ENCODE measurements at regions not wholly inside any gene's neighbourhood (a gene's known extent, or its start where the extent isn't known, plus 50 kb on each side); places are given as distances from the start of the nearest gene placed in this dataset.

DNA sequence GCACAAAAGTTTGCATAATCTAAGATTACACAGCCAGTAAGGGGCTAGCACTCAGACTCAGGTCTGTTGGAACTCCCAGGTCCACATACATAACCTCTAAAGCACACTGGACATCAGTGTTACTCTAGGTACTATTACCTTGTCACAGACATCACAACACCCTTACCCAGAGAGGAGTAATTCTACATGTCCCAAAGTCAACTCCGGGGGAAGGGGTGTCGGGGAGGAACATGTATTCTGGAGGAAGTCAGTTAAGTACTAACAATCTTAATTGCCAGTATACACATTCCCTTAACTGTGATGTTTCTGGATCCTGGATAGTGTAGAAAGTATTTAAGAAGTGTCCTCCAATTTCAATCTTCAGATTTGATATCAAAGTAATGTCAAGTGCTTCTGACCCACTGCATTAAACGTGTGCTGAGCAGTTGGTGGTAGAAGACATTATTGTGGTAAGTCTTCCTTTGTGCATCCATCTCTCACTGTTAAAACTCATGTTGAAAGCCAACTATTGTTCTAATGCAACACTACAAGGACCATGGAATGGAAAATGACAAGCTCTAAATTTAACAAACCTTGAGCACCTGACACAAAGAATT is 155.4 kb downstream of the CRPPA start:
- TF ChIP-seq MYC (IDR thresholded peaks at IDR 0.05; ENCODE audit: low read depth, low read length) (no peak), CTCF (IDR thresholded peaks at IDR 0.05; ENCODE audit: low read depth, low read length) (no peak), POLR2A (IDR thresholded peaks at IDR 0.05; ENCODE audit: extremely low read depth, insufficient read length) (no peak), MAX (IDR thresholded peaks at IDR 0.05; ENCODE audit: low read depth, low read length) (no peak)

All from NB4 (cell line).